ENCODE measurements at regions not wholly inside any gene's neighbourhood (a gene's known extent, or its start where the extent isn't known, plus 50 kb on each side); places are given as distances from the start of the nearest gene placed in this dataset.

DNA sequence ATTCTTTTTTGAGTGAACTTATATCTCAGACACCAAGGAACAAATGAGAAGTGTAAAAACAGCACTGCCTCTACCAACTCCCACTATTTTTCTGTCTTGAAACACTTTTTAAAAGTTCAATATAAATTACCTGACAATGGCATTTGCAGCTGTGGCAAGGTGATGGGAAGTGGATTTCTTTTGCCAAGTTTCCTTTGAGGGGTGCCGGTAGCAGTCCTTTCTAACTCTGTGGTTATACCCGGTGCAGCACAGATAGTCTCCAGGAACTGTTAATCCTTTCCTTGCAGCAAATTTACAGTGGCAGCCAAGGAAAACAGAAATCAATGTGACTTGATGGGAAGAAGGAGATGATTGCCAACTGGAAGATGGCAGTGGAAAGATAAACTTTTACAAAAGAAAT is 243.7 kb downstream of the BCAT1 start:
- Mint-ChIP-seq H3K4me3 (no peak overlapping the region), H3K27me3 (ENCODE audit: low read depth) (no peaks in the 10 kb centered on the region), H3K4me1 (no peaks in the 10 kb centered on the region), H3K27ac (no peak overlapping the region), H3K9me3 (peaks cover 12% of the 10 kb centered on the region), H3K36me3 (peaks cover 11% of the 10 kb centered on the region)
- TF ChIP-seq NFATC4 (CRISPR knock-in tag; IDR thresholded peaks at IDR 0.05) (no peak), NFE2L1 (CRISPR knock-in tag; IDR thresholded peaks at IDR 0.05) (no peak), FOXK1 (CRISPR knock-in tag; IDR thresholded peaks at IDR 0.05) (no peak), TCF7 (CRISPR knock-in tag; IDR thresholded peaks at IDR 0.05; ENCODE audit: low read depth) (no peak), ZNF219 (CRISPR knock-in tag; IDR thresholded peaks at IDR 0.05; ENCODE audit: borderline replicate concordance) (no peak), JAZF1 (CRISPR knock-in tag; IDR thresholded peaks at IDR 0.05) (no peak), FOXJ3 (CRISPR knock-in tag; IDR thresholded peaks at IDR 0.05; ENCODE audit: borderline replicate concordance) (no peak), PRRX2 (CRISPR knock-in tag; IDR thresholded peaks at IDR 0.05) (no peak), ZNF512 (CRISPR knock-in tag; IDR thresholded peaks at IDR 0.05; ENCODE audit: borderline replicate concordance) (no peak), ZNF396 (CRISPR knock-in tag; IDR thresholded peaks at IDR 0.05; ENCODE audit: borderline replicate concordance) (no peak), E2F1 (CRISPR knock-in tag; IDR thresholded peaks at IDR 0.05) (no peak), OVOL2 (CRISPR knock-in tag; IDR thresholded peaks at IDR 0.05; ENCODE audit: borderline replicate concordance) (no peak), SP1 (CRISPR knock-in tag; conservative IDR thresholded peaks at IDR 0.05) (no peak)
- TF ChIP-seq, protein P1, sequence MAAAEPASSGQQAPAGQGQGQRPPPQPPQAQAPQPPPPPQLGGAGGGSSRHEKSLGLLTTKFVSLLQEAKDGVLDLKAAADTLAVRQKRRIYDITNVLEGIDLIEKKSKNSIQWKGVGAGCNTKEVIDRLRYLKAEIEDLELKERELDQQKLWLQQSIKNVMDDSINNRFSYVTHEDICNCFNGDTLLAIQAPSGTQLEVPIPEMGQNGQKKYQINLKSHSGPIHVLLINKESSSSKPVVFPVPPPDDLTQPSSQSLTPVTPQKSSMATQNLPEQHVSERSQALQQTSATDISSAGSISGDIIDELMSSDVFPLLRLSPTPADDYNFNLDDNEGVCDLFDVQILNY (CRISPR knock-in tag; IDR thresholded peaks at IDR 0.05), result no peak
- TF ChIP-seq, protein P2, sequence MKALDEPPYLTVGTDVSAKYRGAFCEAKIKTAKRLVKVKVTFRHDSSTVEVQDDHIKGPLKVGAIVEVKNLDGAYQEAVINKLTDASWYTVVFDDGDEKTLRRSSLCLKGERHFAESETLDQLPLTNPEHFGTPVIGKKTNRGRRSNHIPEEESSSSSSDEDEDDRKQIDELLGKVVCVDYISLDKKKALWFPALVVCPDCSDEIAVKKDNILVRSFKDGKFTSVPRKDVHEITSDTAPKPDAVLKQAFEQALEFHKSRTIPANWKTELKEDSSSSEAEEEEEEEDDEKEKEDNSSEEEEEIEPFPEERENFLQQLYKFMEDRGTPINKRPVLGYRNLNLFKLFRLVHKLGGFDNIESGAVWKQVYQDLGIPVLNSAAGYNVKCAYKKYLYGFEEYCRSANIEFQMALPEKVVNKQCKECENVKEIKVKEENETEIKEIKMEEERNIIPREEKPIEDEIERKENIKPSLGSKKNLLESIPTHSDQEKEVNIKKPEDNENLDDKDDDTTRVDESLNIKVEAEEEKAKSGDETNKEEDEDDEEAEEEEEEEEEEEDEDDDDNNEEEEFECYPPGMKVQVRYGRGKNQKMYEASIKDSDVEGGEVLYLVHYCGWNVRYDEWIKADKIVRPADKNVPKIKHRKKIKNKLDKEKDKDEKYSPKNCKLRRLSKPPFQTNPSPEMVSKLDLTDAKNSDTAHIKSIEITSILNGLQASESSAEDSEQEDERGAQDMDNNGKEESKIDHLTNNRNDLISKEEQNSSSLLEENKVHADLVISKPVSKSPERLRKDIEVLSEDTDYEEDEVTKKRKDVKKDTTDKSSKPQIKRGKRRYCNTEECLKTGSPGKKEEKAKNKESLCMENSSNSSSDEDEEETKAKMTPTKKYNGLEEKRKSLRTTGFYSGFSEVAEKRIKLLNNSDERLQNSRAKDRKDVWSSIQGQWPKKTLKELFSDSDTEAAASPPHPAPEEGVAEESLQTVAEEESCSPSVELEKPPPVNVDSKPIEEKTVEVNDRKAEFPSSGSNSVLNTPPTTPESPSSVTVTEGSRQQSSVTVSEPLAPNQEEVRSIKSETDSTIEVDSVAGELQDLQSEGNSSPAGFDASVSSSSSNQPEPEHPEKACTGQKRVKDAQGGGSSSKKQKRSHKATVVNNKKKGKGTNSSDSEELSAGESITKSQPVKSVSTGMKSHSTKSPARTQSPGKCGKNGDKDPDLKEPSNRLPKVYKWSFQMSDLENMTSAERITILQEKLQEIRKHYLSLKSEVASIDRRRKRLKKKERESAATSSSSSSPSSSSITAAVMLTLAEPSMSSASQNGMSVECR (CRISPR knock-in tag; IDR thresholded peaks at IDR 0.05; ENCODE audit: borderline replicate concordance), result no peak
- DNase-seq (ENCODE audit: low spot score) (no peak), ATAC-seq (no peak)
- CTCF ChIA-PET, result no interaction called here
- POLR2A ChIA-PET, result no interaction called here

- peaks cover 20% of the 10 kb centered on the region for H3K4me1 Mint-ChIP-seq
- no peak for ATAC-seq
- ChIA-PET CTCF (no interaction called here), POLR2A (no interaction called here)
- no peaks in the 10 kb centered on the region for H3K27me3 Mint-ChIP-seq (ENCODE audit: low read depth)
- H3K36me3 Mint-ChIP-seq, result peaks cover 11% of the 10 kb centered on the region
- H3K9me3 Mint-ChIP-seq, result peaks cover 16% of the 10 kb centered on the region
- no peak overlapping the region for H3K4me3 Mint-ChIP-seq
- DNase-seq (ENCODE audit: low spot score), result no peak
- TF ChIP-seq EMX1 (CRISPR knock-in tag; IDR thresholded peaks at IDR 0.05) (no peak), ZNF281 (CRISPR knock-in tag; IDR thresholded peaks at IDR 0.05) (no peak), PRRX2 (CRISPR knock-in tag; IDR thresholded peaks at IDR 0.05) (no peak), RORB (CRISPR knock-in tag; IDR thresholded peaks at IDR 0.05) (no peak), NR2C2 (CRISPR knock-in tag; IDR thresholded peaks at IDR 0.05) (no peak), GTF2I (CRISPR knock-in tag; conservative IDR thresholded peaks at IDR 0.05) (no peak), TCF7 (CRISPR knock-in tag; IDR thresholded peaks at IDR 0.05; ENCODE audit: low read depth) (no peak), NFE2L1 (CRISPR knock-in tag; IDR thresholded peaks at IDR 0.05) (no peak)
- H3K27ac Mint-ChIP-seq, result no peak overlapping the region
Measured at GRCh38 chr12:24701343-24701742, 247.6 kb downstream of the BCAT1 start.

Measured in WTC11 (cell line).